GM21619 (cell line): ENCODE measurements at regions not wholly inside any gene's neighbourhood (a gene's known extent, or its start where the extent isn't known, plus 50 kb on each side); places are given as distances from the start of the nearest gene placed in this dataset.

ENCODE experiments used
- ATAC-seq: cut with Tn5 transposase; IDR thresholded peaks from one replicate; pipeline ENCODE4 v1.9.1; 2021; ENCODE audit not compliant: unreplicated experiment

DNA sequence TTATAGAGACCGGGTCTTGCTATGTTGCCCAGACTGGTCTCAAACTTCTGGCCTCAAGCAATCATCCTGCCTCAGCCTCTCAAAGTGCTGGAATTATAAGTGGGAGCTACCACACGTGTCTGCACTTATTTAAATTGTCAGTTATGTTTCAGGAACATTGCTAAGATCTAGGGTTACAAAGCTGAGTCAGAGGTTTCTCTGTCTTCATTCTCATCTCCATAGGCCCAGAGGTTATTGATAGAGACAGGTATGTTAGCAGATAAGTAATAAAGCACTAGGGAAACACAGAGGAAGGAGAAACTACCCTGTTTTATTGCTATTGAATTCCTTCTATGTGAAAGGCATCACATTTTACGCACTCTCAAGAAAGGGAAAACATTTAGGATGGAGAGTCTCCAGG is 214.1 kb downstream of the REEP3 start:
- ATAC-seq = no peak

DNA sequence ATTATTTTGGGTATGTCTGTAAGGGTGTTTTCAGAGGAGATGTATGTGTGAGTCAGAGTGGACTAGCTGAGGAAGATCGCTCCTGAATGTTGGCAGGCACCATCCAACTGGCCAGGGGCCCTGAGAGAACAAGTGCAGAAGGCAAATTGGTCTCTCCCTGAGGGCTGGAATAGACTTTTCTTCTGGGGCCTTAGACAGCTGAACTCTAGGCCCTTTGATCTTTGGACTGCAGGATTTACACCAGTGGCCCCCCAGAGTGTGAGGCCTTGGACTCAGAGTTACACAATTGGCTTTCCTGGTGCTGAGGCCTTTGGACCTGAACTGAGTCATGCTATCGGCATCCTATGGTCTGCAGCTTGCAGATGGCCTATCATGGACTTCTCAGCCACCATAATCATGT is 217.2 kb downstream of the REEP3 start:
- no peak for ATAC-seq

DNA sequence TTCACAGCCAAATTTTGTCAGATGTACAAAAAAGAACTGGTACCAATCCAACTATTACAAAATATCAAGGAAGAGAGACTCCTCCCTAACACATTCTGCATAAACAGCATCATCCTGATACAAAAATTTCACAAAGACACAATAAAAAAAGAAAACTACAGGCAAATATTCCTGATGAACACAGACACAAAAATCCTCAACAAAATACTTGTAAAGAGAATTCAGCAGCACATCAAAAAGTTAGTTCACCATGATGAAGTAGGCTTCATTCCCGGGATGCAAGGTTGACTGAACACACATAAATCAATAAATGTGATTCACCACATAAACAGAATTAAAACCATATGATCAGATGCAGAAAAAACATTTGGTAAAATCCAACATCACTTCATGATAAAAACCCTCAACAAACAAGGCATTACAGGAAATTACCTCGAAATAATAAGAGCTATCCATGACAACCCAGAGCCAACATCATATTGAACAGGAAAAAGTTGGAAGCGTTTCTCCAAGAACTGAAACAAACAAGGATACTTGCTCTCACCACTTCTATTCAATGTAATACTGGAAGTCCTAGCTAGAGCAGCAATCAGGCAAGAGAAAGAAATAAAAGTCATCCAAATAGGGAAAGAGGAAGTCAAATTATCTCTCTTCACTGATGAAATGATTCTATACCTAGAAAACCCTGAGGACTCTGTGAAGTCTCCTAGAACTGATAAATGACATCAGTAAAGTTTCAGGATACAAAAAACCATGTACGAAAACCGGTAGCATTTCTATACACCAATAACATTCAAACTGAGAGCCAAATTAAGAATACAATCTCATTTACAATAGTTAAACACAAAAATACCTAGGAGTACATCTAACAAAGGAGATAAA is 223.1 kb downstream of the REEP3 start:
- ATAC-seq = no peak

DNA sequence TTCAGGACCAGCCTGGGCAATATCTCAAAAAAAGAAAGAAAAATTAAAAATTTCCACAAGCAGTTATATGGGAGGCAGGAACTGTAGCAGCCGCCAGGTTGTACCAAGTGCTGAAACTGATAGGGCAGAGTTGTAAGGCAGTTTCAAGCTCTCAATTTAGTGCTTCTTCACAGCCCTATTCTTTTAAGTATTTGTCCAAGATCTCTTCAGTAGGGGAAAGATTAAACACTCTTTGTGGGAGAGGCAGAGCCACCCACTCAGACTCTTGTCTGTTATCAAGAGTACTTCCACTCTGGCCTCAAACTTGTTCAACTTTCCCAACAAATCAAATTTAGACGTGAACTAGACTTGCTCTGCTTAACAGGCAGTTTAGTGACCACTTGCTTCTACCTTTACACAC is 228.7 kb downstream of the REEP3 start:
- ATAC-seq = no peak

DNA sequence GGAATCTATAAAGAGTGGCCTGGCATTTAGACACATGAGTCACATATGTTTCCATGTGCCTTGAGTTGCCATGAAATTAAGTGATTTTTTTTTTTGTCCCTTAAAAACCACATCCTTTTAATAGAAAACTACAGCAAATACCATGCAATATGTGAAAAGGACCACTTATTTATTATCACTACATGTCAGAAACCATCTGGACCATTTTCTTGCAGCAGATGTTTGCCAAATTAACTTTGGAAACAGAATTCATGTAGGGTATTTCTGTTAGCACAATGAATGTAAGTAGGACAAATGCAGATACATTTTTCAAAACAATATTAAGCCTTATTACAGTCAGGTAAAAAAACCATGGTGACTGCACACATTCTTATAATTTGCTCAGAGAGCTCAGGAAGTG is 230.6 kb downstream of the REEP3 start:
- no peak for ATAC-seq

DNA sequence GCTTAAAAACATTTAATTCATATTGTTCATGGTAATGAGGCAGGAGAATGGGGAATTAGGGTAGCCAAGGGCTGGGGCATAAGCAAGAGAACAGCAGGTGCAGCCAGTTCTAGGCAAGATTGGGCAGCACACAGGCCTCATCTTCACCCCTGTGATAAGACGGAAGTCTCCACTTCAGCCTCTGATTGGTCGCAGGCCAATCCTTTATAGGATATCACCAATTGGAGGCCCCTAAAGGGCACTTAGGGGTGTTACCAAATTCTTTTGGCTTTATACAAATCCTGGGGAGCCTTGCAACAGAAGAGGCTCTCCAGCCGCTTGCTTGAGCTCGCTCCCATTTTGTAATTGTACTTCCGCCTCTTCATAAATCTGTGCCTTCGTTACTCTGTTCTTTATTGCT is 231.1 kb downstream of the REEP3 start:
- ATAC-seq = no peak

DNA sequence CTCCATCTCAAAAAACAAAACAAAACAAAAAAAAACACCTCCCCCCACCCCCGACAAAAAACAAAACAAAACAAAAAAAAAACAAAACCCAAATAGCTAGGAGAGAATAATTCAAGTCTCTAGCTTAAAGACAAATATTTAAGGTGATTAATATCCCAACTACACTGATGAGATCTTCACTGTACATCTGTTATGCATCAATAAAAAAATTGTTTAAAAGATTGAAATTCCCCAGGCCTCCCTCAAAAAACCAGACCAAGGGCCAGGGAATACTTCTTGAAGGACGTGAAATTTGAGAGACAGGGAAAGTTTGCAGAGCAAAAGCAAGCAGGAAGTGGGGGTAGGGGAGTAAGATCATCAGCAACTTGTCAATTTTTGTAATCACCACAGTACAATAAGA is 232.6 kb downstream of the REEP3 start:
- ATAC-seq = no peak

DNA sequence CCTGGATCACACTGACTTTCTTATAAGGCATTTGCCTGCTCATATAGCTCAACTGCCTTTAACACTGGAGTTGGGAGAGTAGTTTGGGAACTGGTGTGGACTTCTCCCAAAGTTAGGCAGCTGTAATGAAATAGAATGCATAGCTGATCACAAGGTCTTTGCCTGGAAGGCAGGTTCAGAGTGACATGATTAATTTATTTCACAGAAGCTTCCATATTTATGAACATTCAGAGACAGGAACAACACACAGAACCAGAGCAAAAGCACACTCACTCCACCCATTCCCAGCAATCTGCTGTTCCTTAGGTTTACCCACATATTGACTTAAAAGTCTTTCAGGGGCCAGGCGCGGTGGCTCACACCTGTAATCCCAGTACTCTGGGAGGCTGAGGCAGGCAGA is 234.2 kb downstream of the REEP3 start:
- ATAC-seq = no peak

DNA sequence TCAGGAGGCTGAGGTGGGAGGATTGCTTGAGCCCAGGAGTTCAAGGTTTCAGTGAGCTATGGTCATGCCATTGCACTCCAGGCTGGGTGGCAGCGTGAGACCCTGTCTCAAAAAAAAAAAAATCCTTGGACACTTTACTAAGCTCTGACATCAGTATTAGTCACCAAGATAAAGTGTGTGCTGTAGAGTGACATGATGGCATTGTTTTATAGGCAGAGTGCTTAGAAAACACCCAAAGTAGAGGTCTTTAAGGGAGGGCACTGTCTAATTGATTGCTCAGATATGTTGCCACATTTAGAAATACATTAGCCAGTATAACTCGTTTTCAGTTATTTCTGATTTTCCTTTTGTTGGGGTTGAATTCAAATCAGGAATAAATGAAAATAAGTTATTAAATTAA is 235.9 kb downstream of the REEP3 start:
- ATAC-seq = no peak

DNA sequence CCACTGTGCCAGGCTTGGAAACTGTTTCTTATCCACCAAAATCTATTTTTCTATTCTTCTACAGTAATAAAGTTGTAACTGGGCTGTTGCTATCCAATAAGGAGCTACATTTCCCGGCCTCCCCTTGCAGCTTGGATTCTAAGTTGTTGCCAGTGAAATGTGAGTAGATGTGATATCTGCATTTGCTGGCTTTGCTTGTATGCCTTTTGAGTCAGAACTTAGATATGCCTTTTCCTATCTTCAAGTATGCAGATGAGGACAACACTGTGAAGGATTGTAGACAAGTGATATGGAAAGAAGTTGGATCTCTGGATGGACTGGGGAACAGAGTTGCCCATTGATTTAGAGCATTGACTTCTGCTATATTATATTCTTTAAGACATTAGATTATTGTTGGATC is 236.9 kb downstream of the REEP3 start:
- no peak for ATAC-seq

DNA sequence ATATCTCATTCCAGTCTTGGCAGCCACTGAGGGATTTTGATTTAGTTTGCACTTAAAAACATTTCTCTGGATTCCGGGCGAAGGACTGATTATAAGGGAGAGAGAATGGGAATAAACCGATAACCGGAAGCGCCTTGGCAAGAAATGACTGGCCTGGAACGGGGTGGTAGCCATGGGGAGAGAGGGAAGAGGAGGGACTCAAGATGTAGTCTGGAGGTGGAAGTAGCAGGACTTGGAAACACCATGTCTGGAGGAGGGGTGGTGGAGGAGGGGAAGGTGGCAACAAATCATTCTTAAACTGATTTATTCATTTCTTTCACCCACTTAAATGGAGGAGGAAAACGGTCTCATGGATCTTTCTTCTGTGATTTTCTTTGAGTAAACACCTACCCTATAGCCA is 238.1 kb downstream of the REEP3 start:
- no peak for ATAC-seq

DNA sequence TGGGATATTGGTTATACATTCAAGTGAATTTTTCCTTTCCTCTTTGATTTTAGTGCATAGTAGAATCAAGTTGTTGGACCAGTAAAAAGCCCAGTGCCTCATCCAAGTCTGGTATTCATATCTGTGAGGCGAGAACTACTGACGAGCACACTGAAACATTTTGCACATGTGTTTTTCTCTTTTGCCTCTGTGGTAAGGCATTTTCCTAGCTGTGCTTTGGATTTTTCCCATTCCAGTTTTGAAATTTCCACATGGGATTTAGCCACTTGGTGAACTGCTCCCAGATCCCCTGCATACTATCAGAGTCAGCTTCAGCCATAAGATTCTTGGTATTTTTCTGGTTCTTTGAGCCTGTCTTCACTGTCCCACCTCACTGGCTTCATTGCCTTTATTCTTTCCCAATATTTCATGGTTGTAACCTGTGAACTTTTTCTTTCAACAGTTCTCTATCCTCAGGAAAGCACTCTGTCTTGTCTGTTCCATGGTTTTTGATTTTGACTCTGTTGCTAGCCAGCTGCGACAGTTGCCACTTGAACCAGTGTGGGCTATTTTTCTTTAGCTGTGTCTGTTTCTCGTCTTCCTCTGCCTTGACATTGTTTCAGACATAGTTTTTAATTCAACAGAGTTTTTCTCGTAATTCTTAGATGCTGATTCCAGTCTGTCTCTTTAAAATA is 239.0 kb downstream of the REEP3 start:
- no peak for ATAC-seq

DNA sequence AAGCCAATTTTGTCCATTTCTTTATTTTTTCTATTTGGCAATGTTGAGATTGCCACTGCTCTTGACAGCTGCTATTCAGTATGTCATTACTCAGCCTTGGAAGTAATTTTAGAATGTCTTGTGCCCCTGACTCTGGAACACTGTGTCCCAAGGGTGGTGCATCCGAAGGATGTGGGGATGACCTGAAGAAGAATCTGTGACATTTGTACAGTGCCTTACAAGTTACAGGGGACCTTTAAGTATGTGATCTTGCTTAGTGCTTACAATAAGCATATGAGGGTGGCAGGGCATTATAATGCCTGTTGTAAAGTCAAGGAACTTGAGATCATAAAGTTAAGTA is 239.5 kb downstream of the REEP3 start:
- no peak for ATAC-seq

DNA sequence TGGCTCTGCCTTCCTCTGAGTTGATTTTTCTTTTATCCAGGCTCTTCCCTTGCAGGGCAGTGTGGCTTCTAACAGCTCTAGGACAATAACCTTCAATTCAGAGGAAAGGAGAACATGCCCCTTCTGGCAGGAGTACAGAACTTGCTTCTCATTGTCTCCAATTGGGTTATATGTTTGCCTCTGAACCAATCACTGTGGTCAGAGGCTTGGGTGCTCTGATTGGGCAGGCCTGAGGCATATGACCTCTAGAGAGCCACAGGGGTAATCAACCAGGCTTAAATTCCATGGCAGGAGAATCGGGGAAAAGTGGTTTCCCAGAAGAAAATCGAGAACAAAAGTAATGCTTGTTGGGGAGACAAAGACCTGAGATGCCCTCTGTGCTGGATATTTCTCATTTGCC is 240.0 kb downstream of the REEP3 start:
- ATAC-seq = no peak

DNA sequence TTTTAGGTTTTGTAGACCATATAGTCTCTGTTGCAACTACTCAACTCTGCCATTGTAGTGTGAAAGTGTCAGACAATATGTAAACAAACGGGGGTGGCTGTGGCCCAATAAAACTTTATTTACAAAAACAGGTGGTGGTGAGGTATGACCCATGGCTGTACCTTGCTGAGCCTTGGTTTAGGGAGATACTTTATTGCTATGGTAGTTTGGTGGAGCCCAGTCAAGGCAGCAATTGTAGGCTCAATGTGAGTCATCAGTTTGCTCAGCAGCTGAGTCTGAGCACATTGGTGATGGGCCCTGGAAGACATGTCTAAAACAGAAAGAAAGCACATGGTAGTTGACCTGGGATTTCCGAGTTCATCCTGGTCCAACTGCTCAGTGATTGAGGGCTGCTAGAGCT is 242.5 kb downstream of the REEP3 start:
- no peak for ATAC-seq

DNA sequence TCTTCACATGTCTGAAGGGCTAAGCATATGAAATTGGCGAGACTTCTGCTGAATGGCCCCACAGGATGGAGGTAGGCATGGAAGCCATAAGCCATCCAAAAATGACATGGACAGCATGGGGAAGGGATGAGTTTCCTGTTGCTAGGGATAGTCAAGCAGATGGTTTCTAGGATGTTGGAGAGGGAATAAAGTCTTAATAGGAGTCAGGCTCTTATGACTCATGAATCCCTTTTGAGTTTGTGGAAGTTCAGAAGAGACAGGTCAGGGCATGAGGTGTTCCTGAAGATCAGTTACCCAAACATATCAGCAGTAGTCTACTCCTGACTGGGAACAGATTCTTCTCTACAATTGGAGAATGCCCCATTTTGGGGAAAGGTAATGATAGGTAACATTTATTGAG is 243.9 kb downstream of the REEP3 start:
- no peak for ATAC-seq

DNA sequence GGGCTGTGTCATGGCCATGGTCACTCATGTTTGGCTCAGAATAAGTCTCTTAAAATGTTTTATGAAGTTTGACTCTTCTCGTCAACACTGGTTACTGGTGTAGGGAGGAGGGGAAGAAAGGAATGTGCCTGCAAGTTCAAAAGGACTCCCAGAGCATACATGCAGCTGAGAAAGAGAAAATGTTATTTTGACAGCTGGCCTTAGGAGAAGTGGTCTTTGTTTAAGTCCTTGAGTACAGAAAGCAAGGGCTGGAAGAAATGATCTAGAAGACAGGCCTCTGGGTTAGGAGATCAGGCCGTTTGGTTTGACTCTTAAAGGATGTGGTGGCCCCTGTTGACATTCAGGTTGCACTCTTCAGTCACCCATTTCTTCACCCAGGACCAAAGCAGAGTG is 245.5 kb downstream of the REEP3 start:
- ATAC-seq = no peak

DNA sequence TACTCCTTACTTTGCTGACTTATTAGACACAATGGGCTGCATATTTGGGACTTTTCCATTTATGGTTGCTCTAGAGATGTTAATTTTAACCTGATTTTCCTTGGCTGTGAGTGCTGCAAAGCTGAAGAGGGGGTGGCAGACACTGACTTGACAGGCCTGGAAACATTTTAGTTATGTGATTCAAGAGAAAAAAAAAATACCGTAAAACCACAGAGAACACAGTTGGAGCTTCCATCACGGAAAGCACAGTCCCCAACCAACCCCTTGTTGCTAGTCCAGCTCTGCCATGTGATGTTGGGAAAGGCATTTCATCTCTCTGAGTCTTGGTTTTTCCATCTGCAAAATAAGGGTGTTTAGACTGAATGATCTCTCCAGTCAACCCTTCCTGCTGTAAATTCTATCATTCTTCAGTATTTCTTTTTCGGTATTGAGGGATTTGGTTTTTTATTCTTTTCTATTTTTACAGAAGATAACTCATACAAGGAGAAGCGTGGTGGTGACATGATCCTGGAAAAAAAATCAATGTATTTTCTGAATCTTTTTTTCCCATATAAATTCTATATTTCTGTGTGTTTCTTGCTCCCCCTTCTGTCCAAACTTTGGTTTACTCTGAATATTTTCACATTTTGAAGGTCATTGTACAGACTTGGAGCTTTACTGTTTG is 246.1 kb downstream of the REEP3 start:
- no peak for ATAC-seq

DNA sequence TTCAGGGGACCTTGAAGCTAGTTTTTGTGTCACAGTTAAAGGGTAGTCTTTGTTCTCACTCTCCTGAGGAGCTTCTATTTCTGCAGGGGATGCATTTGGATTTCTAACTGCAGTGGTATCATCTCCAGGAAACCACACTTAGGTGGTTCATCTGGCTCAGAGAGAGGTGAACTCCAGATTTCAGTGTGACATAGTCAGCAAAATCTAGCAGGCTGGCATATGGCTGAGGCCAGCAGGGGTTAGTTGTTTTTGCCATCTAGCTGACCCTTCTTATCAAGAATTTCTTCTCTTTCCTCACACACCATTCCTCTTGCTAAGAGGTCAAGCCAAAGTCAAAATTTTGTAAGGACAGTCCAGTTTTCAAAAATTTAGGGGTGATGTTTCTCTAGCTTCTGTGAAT is 248.2 kb downstream of the REEP3 start:
- no peak for ATAC-seq

DNA sequence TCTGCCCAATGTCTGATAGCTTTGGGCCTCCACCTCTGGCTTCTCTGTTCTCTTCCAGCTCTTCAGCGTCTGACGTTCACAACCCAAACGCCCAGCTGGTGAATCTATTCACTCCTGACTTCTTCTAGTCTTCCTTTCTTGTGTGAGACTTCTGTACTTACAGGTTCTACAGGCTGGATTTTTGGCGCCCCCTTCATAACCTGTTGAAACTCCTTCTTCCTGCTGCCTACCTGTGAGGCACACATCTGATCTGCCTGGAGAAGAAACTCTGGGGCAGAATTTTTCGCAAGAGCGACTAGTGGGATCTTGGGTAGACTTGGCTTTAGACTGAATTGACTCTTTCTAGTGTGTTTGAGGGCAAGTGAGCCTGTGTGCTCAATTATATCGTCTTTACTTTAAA is 249.3 kb downstream of the REEP3 start:
- no peak for ATAC-seq

DNA sequence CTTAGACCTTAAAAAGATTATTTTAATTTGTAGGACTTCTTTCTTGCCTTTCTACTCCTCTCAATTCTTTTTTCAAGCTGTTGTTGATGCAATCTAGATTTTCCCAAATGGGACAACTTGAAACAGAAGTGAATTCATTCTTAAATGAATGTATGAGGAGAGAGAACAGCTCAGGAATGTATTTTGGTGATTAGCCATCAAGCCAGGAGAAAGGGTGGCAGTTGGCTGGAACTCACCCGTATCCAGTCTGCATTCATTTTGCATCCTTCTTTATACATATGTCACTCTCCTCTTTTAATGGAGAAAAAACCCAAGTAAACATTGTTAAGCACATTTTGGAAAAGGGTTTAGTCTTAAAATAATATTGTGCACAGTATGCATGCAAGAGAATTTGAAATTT is 251.3 kb downstream of the REEP3 start:
- ATAC-seq = no peak

DNA sequence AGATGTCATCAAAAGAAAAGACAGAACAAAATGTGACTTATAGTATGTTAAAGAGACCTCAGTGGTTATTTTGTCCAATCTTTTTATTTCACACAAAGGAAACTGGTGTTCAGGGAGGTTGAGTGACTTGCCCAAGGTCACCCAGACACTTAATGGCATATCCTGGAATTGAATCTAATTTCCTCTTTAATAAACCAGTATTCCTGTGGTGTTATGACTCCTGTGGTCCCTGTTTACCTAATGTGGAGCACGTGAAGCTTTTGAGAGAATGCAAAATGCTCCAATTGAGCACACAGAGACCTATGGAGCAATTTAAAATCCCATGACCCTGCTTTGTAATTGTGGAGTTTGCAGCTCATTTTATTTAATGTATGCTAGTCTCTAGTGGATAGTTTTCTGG is 251.9 kb downstream of the REEP3 start:
- no peak for ATAC-seq
